ENCODE measurements at regions not wholly inside any gene's neighbourhood (a gene's known extent, or its start where the extent isn't known, plus 50 kb on each side); places are given as distances from the start of the nearest gene placed in this dataset.

- ChIA-PET POLR2A (no interaction called here), CTCF (interaction anchor here (0.7 to 14.4 kb wide), 38 partner anchors 9 to 839 kb away, joined by 3 to 305 read pairs (median 4); no protein-coding TSS in a partner anchor)
These were observed 83.8 kb upstream of the GPR26 start for GRCh38 chr10:123582084-123582989.

GRCh38 chr10:123583639-123584418 lies 82.3 kb upstream of the GPR26 start:
- TF ChIP-seq GATA3 (IDR thresholded peaks at IDR 0.05; ENCODE audit: borderline replicate concordance) (no peak), SMC3 (IDR thresholded peaks at IDR 0.05) (peak; percentile 81), CTCF (IDR thresholded peaks at IDR 0.05) (peak; percentile 81), RAD21 (conservative IDR thresholded peaks at IDR 0.05 in 1 of 2, IDR thresholded peaks at IDR 0.05 in 1 of 2) (peak; percentile 64 to 69), ESRRA (IDR thresholded peaks at IDR 0.05; ENCODE audit: borderline replicate concordance, low read length) (no peak)
- 5% methylated on average over 19 of the region's 24 CpGs for WGBS (ENCODE audit: missing lambda C conversion rate)

More at GRCh38 chr10:123582084-123582989, 83.8 kb upstream of the GPR26 start:
- H3K9me3 ChIP-seq: no peaks in the 10 kb centered on the region
- no peak overlapping the region for H3K4me2 ChIP-seq
- FAIRE-seq (no peak), DNase-seq (ENCODE audit: low read depth in 1 of 2, low spot score in 1 of 2) (peak; percentile 64 to 75), ATAC-seq (peak; percentile 72 to 92)
- WGBS (ENCODE audit: missing lambda C conversion rate): 3% methylated on average over 6 of the region's 6 CpGs
- TF ChIP-seq ELK1 (IDR thresholded peaks at IDR 0.05; ENCODE audit: low read depth, low read length) (no peak), FOXS1 (CRISPR knock-in tag; IDR thresholded peaks at IDR 0.05) (no peak), EP300 (IDR thresholded peaks at IDR 0.05) (no peak), KDM1A (IDR thresholded peaks at IDR 0.05; ENCODE audit: low read depth) (no peak), SMC3 (IDR thresholded peaks at IDR 0.05) (peak; percentile 83), RAD21 (conservative IDR thresholded peaks at IDR 0.05 in 1 of 2, IDR thresholded peaks at IDR 0.05 in 1 of 2) (peak; percentile 86 to 88), CTCF (IDR thresholded peaks at IDR 0.05) (peak; percentile 82), EHMT2 (IDR thresholded peaks at IDR 0.05; ENCODE audit: low read depth) (no peak)
- H3K4me1 ChIP-seq: no peaks in the 10 kb centered on the region
- H3K27ac ChIP-seq: no peak overlapping the region
- H3K4me3 ChIP-seq: no peak overlapping the region

GRCh38 chr10:123584419-123584775 lies 81.8 kb upstream of the GPR26 start:
- POLR2A ChIA-PET: no interaction called here
- WGBS (ENCODE audit: missing lambda C conversion rate): 67% methylated on average over 10 of the region's 12 CpGs
- Histone ChIP-seq H3K9me3 (no peaks in the 10 kb centered on the region), H3K4me2 (no peak overlapping the region), H3K4me3 (no peak overlapping the region), H3K27ac (no peak overlapping the region), H3K4me1 (no peaks in the 10 kb centered on the region)
- DNase-seq (ENCODE audit: low read depth in 1 of 2, low spot score in 1 of 2) (no peak), ATAC-seq (peak in 1 of 2 experiments; percentile 16; a peak in 3 of 6 replicates), FAIRE-seq (no peak)
- TF ChIP-seq RNF2 (IDR thresholded peaks at IDR 0.05; ENCODE audit: borderline replicate concordance, low read depth): no peak
- TF ChIP-seq ZFP36 (IDR thresholded peaks at IDR 0.05; ENCODE audit: borderline replicate concordance, partially characterized antibody): peak; percentile 14
- CTCF ChIA-PET: interaction anchor here (0.9 to 14.4 kb wide), 15 partner anchors 11 to 816 kb away, joined by 3 to 305 read pairs (median 13); no protein-coding TSS in a partner anchor

More at GRCh38 chr10:123583639-123584418, 82.3 kb upstream of the GPR26 start:
- ATAC-seq (peak; percentile 71 to 87), DNase-seq (ENCODE audit: low read depth in 1 of 2, low spot score in 1 of 2) (peak; percentile 52 to 68), FAIRE-seq (no peak)
- ChIA-PET CTCF (interaction anchor here (0.7 to 14.4 kb wide), 25 partner anchors 11 to 817 kb away, joined by 3 to 305 read pairs (median 9); no protein-coding TSS in a partner anchor), POLR2A (no interaction called here)
- no peak overlapping the region for H3K27ac ChIP-seq
- peak overlapping the region; percentile 40; the same call in 2 of the 3 replicates for H3K4me2 ChIP-seq
- no peaks in the 10 kb centered on the region for H3K9me3 ChIP-seq
- H3K4me3 ChIP-seq: no peak overlapping the region
- H3K4me1 ChIP-seq: no peaks in the 10 kb centered on the region
